PC-3 (cell line): ENCODE measurements at regions not wholly inside any gene's neighbourhood (a gene's known extent, or its start where the extent isn't known, plus 50 kb on each side); places are given as distances from the start of the nearest gene placed in this dataset.

Source experiments
- ATAC-seq: fragments of 200-7000 bp; cut with Tn5 transposase; 2 replicates; pipeline ENCODE4 v1.9.1; 2020; ENCODE audit warnings: mild to moderate bottlenecking, moderate library complexity
- BruUV-seq: library from RNA; stranded (reverse); fragments of 400-500 nt; replicated peaks from 2 replicates; lab custom pipeline; 2021; lab: Mats Ljungman, UMichigan
- CTCF ChIA-PET: fragments of 300-600 bp; sonication (Branson Sonifier 250); formaldehyde crosslinking; loops from one replicate; lab custom pipeline; 2022; ENCODE audit warnings: antibody characterized with exemption; lab: Charles Lee
- POLR2A ChIA-PET: fragments of 300-600 bp; sonication (Branson Sonifier 250); formaldehyde crosslinking; loops from one replicate; lab custom pipeline; 2022; ENCODE audit warnings: antibody characterized with exemption; ENCODE audit not compliant: unreplicated experiment; lab: Charles Lee
- DNase-seq: peaks from one replicate; pipeline ENCODE4 v3.0.0-alpha.2; 2015
- H2AFZ ChIP-seq: fragments of 300-600 bp; sonication (generic); 2 replicates; pipeline ENCODE4 v1.6.0; 2016; ENCODE audit warnings: antibody characterized with exemption, low read length
- H3F3A ChIP-seq: fragments of 300-600 bp; sonication (generic); one replicate; pipeline ENCODE4 v1.6.0; 2017; ENCODE audit warnings: antibody characterized with exemption, low read length, control low read depth, mild to moderate bottlenecking; ENCODE audit not compliant: unreplicated experiment
- H3K27ac ChIP-seq: fragments of 300-600 bp; sonication (generic); 2 replicates; pipeline ENCODE4 v1.5.1; 2016; ENCODE audit warnings: mild to moderate bottlenecking, low read length
- H3K27me3 ChIP-seq: fragments of 300-600 bp; sonication (generic); 2 replicates; pipeline ENCODE4 v1.6.1; 2016; ENCODE audit warnings: low read length, mixed read lengths
- H3K36me3 ChIP-seq: fragments of 300-600 bp; sonication (generic); 2 replicates; pipeline ENCODE4 v1.6.1; 2016; ENCODE audit warnings: low read depth, mixed run types, low read length, mixed read lengths
- H3K4me1 ChIP-seq: fragments of 300-600 bp; sonication (generic); 2 replicates; pipeline ENCODE4 v1.5.1; 2016; ENCODE audit warnings: low read length; ENCODE audit not compliant: insufficient read depth
- H3K4me2 ChIP-seq: fragments of 300-600 bp; sonication (generic); 2 replicates; pipeline ENCODE4 v1.6.0; 2016; ENCODE audit warnings: low read length
- H3K4me3 ChIP-seq: fragments of 300-600 bp; sonication (generic); 2 replicates; pipeline ENCODE4 v1.5.1; 2016; ENCODE audit warnings: mild to moderate bottlenecking, low read length, mixed read lengths
- H3K79me2 ChIP-seq: fragments of 300-600 bp; sonication (generic); 2 replicates; pipeline ENCODE4 v1.6.1; 2017; ENCODE audit warnings: low read length, mixed read lengths
- H3K9ac ChIP-seq: fragments of 300-600 bp; sonication (generic); 2 replicates; pipeline ENCODE4 v1.6.0; 2016; ENCODE audit warnings: mild to moderate bottlenecking, low read length
- H3K9me2 ChIP-seq: fragments of 300-600 bp; sonication (generic); replicated peaks from 2 replicates; pipeline ENCODE4 v1.6.1; 2016; ENCODE audit warnings: mixed run types, low read length, mixed read lengths
- H3K9me3 ChIP-seq: fragments of 300-600 bp; sonication (generic); 2 replicates; pipeline ENCODE4 v1.6.1; 2016; ENCODE audit warnings: low read length, mixed read lengths
- H4K20me1 ChIP-seq: fragments of 300-600 bp; sonication (generic); 2 replicates; pipeline ENCODE4 v1.6.1; 2016; ENCODE audit warnings: low read length, mixed read lengths
- EZH2 ChIP-seq: fragments of 300-600 bp; sonication (generic); IDR thresholded peaks from one replicate; pipeline ENCODE4 v1.6.1; 2017; ENCODE audit warnings: antibody characterized with exemption, mild to moderate bottlenecking, low read length; ENCODE audit not compliant: unreplicated experiment
- EZH2phosphoT487 ChIP-seq: fragments of 300-600 bp; sonication (generic); IDR thresholded peaks from 2 replicates; pipeline ENCODE4 v1.6.1; 2018; ENCODE audit warnings: mild to moderate bottlenecking, antibody characterized with exemption, low read length, borderline replicate concordance
- intact Hi-C: fragments of 100-400 bp; cut with micrococcal nuclease; formaldehyde crosslinking; loops from 2 replicates; pipeline ENCODE4 v1.9.0; 2023
- TF ChIP-seq, protein P1 (sequence below): fragments of 300-600 bp; sonication (generic); conservative IDR thresholded peaks from 2 replicates; pipeline ENCODE4 v1.5.1; 2017; ENCODE audit warnings: antibody characterized with exemption, low read depth, mild to moderate bottlenecking, low read length

- no peaks in the 10 kb centered on the region for H4K20me1 ChIP-seq
- H3K79me2 ChIP-seq, result no peaks in the 10 kb centered on the region
- DNase-seq (no peak), ATAC-seq (no peak)
- no peaks in the 10 kb centered on the region for H3K9me2 ChIP-seq
- no TSS peak for BruUV-seq
- no peaks in the 10 kb centered on the region for H3K4me1 ChIP-seq
- ChIA-PET CTCF (interaction anchor here (0.6 kb wide), 1 partner anchor 137 kb away, joined by 13 read pairs; no protein-coding TSS in a partner anchor), POLR2A (no interaction called here)
- H2AFZ ChIP-seq, result no peak overlapping the region
- no peak overlapping the region for H3K27ac ChIP-seq
- no peak overlapping the region for H3K4me2 ChIP-seq
- H3K36me3 ChIP-seq, result no peaks in the 10 kb centered on the region
- H3K9me3 ChIP-seq, result no peaks in the 10 kb centered on the region
- H3F3A ChIP-seq, result no peaks in the 10 kb centered on the region
- H3K4me3 ChIP-seq, result no peak overlapping the region
- no peaks in the 10 kb centered on the region for H3K27me3 ChIP-seq
- intact Hi-C loops, result no loop called here
- H3K9ac ChIP-seq, result no peak overlapping the region
- TF ChIP-seq EZH2 (no peak), EZH2phosphoT487 (no peak)
- TF ChIP-seq, protein P1, sequence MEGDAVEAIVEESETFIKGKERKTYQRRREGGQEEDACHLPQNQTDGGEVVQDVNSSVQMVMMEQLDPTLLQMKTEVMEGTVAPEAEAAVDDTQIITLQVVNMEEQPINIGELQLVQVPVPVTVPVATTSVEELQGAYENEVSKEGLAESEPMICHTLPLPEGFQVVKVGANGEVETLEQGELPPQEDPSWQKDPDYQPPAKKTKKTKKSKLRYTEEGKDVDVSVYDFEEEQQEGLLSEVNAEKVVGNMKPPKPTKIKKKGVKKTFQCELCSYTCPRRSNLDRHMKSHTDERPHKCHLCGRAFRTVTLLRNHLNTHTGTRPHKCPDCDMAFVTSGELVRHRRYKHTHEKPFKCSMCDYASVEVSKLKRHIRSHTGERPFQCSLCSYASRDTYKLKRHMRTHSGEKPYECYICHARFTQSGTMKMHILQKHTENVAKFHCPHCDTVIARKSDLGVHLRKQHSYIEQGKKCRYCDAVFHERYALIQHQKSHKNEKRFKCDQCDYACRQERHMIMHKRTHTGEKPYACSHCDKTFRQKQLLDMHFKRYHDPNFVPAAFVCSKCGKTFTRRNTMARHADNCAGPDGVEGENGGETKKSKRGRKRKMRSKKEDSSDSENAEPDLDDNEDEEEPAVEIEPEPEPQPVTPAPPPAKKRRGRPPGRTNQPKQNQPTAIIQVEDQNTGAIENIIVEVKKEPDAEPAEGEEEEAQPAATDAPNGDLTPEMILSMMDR, result no peak
Observed at GRCh38 chr2:241929551-241930490, 60.3 kb downstream of the RTP5 start.

DNA sequence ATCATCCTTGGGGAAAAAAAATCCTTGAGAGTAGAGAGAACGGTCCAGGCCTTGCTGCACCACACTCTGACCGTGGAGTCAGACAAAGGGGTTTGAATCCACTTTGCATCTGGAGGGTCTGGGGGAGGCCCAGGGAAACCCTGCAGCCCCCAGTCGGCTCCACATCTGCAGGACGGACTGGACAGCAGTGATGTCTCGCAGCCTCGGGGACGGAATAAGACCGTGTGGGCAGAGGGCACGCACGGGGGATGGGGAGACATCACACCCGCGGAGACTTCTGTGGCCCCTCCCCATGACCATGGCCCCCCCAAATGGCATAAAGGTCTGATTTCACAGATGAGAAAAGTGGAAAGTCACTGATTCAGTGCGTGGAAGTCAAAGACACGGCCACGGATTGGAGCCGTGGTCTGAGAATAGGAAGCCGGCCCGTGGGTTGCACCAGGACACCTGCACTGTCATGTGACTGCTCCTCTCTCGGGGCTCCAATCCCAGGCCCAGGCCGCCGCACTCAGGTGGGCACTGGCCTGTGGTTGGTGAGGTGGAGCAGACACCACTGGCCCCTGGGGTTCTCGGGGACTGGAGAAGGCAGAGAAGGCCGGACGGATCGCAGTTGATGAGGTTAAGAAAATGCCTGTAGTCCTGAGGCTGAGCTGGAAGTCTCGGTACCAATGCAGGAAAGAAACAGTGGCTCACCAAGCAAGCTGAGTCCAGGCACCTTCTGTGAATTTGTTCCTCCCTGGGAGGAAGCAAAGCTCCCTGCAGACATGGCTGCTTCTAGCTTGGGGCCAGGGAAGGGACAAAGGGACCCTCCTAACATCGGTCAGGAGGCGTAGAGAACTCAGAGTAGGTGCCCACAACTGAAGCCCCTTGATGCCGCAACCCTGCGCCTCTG, 61.8 kb downstream of the RTP5 start:
- DNase-seq (no peak), ATAC-seq (no peak)
- Histone ChIP-seq H3K9me3 (no peaks in the 10 kb centered on the region), H3K4me3 (no peak overlapping the region), H3K9ac (no peak overlapping the region), H3K4me1 (peaks cover 5% of the 10 kb centered on the region; the same call in 1 of the 2 replicates), H3K27ac (no peak overlapping the region), H3F3A (no peaks in the 10 kb centered on the region), H3K9me2 (no peaks in the 10 kb centered on the region), H3K4me2 (no peak overlapping the region), H4K20me1 (no peaks in the 10 kb centered on the region), H3K27me3 (no peaks in the 10 kb centered on the region), H3K36me3 (no peaks in the 10 kb centered on the region), H3K79me2 (no peaks in the 10 kb centered on the region), H2AFZ (no peak overlapping the region)
- TF ChIP-seq EZH2 (no peak), EZH2phosphoT487 (no peak)
- TF ChIP-seq, protein P1, result no peak
- intact Hi-C loops, result no loop called here
- ChIA-PET POLR2A (no interaction called here), CTCF (no interaction called here)
- BruUV-seq, result no TSS peak
